CD14-positive monocyte (primary cell): ENCODE measurements at regions not wholly inside any gene's neighbourhood (a gene's known extent, or its start where the extent isn't known, plus 50 kb on each side); places are given as distances from the start of the nearest gene placed in this dataset.

Source experiments
- DNase-seq, 3 donors: peaks; one replicate each; pipeline ENCODE4 v3.0.0-alpha.2; 2011 to 2022
- H2AFZ ChIP-seq: 2 replicates; pipeline ENCODE4 v1.6.0; 2012; ENCODE audit warnings: mild to moderate bottlenecking, low read depth, low read length, inconsistent platforms; ENCODE audit not compliant: insufficient read depth, poor library complexity, severe bottlenecking
- H3K27ac ChIP-seq, 2 donors: 1 replicate in 1 of 2; 2 replicates in 1 of 2; pipeline ENCODE4 v1.5.1; 2012 to 2013; ENCODE audit warnings: low read length in 2 of 2, control low read depth in 1 of 2, inconsistent platforms in 1 of 2, low read depth in 1 of 2, mild to moderate bottlenecking in 1 of 2
- H3K27me3 ChIP-seq, 2 donors: one replicate each; pipeline versions ENCODE4 v1.6.0 to v1.6.1; 2011 to 2013; ENCODE audit warnings: low read length in 2 of 2; ENCODE audit not compliant: control insufficient read depth in 2 of 2, insufficient read depth in 2 of 2
- H3K36me3 ChIP-seq, 2 donors: replicated peaks in 1 of 2; 1 replicate in 1 of 2; 2 replicates in 1 of 2; pipeline versions ENCODE4 v1.5.1 to v1.6.1; 2012 to 2013; ENCODE audit warnings: low read length in 2 of 2, control low read depth in 1 of 2, inconsistent platforms in 1 of 2, mild to moderate bottlenecking in 1 of 2; ENCODE audit not compliant: insufficient read depth in 2 of 2, control insufficient read depth in 1 of 2
- H3K4me1 ChIP-seq, 2 donors: 1 replicate in 1 of 2; 2 replicates in 1 of 2; pipeline versions ENCODE4 v1.5.1 to v1.6.1; 2012 to 2013; ENCODE audit warnings: low read length in 2 of 2, control low read depth in 1 of 2, inconsistent platforms in 1 of 2, mild to moderate bottlenecking in 1 of 2, moderate library complexity in 1 of 2; ENCODE audit not compliant: insufficient read depth in 2 of 2, control insufficient read depth in 1 of 2
- H3K4me2 ChIP-seq: replicated peaks from 2 replicates; pipeline ENCODE3; 2012; ENCODE audit warnings: low read length, moderate library complexity, mild to moderate bottlenecking; ENCODE audit not compliant: poor library complexity, severe bottlenecking; ENCODE audit errors: extremely low read depth
- H3K4me3 ChIP-seq, 3 experiments: fragments of 200-600 bp in 1 of 3; sonication (generic) in 1 of 3; replicated peaks in 1 of 3; 1 replicate in 2 of 3; 2 replicates in 1 of 3; pipeline ENCODE4 v1.5.1; 2011 to 2013; ENCODE audit warnings: low read length in 3 of 3, mild to moderate bottlenecking in 3 of 3, control low read depth in 2 of 3, low read depth in 2 of 3, inconsistent platforms in 1 of 3, moderate library complexity in 1 of 3
- H3K79me2 ChIP-seq: 2 replicates; pipeline ENCODE4 v1.6.0; 2012; ENCODE audit warnings: mild to moderate bottlenecking, control low read depth, inconsistent platforms, low read length, moderate library complexity; ENCODE audit not compliant: insufficient read depth
- H3K9ac ChIP-seq: 2 replicates; pipeline ENCODE4 v1.6.0; 2017; ENCODE audit warnings: low read length, mild to moderate bottlenecking; ENCODE audit not compliant: insufficient read depth, poor library complexity, severe bottlenecking
- H3K9me3 ChIP-seq, 2 donors: replicated peaks in 1 of 2; 1 replicate in 1 of 2; 2 replicates in 1 of 2; pipeline versions ENCODE4 v1.5.1 to v1.6.1; 2012 to 2013; ENCODE audit warnings: low read length in 2 of 2, control low read depth in 1 of 2; ENCODE audit not compliant: control insufficient read depth in 1 of 2, insufficient read depth in 1 of 2
- H4K20me1 ChIP-seq: 2 replicates; pipeline ENCODE4 v1.6.0; 2012; ENCODE audit warnings: mild to moderate bottlenecking, low read length, control low read depth, moderate library complexity; ENCODE audit not compliant: insufficient read depth
- H3K27ac Mint-ChIP-seq, 7 donors: one replicate each; pipeline ENCODE4 v1.8.0; 2020; ENCODE audit warnings: mild to moderate bottlenecking in 7 of 7, mixed read lengths in 7 of 7, moderate library complexity in 6 of 7, inconsistent platforms in 2 of 7
- H3K27me3 Mint-ChIP-seq, 3 donors: one replicate each; pipeline ENCODE4 v1.8.0; 2021 to 2022; ENCODE audit warnings: low read depth in 3 of 3, mild to moderate bottlenecking in 3 of 3, mixed read lengths in 3 of 3, moderate library complexity in 3 of 3, inconsistent platforms in 1 of 3
- H3K36me3 Mint-ChIP-seq, 2 donors: one replicate each; pipeline ENCODE4 v1.8.0; 2020; ENCODE audit warnings: mixed read lengths in 2 of 2, inconsistent platforms in 1 of 2, mild to moderate bottlenecking in 1 of 2
- H3K4me1 Mint-ChIP-seq: one replicate; pipeline ENCODE4 v1.8.0; 2020; ENCODE audit warnings: mild to moderate bottlenecking, mixed read lengths
- H3K4me3 Mint-ChIP-seq, 2 donors: one replicate each; pipeline ENCODE4 v1.8.0; 2020; ENCODE audit warnings: mild to moderate bottlenecking in 2 of 2, mixed read lengths in 2 of 2, moderate library complexity in 1 of 2
- H3K9me3 Mint-ChIP-seq, 7 donors: one replicate each; pipeline ENCODE4 v1.8.0; 2020 to 2022; ENCODE audit warnings: mixed read lengths in 7 of 7, mild to moderate bottlenecking in 6 of 7, moderate library complexity in 6 of 7, inconsistent platforms in 2 of 7
- WGBS: methylation state at CpG from one replicate; pipeline ENCODE4 v1.1.5; 2013; ENCODE audit warnings: missing lambda C conversion rate; ENCODE audit not compliant: insufficient coverage; 5-methylcytosine and 5-hydroxymethylcytosine counted together
- intact Hi-C, 2 donors: fragments of 100-400 bp; cut with micrococcal nuclease; formaldehyde crosslinking; loops; one replicate each; pipeline versions ENCODE4 v1.15.0 to v1.15.1; 2023
- TF ChIP-seq, protein P1 (sequence below): fragments of 200-600 bp; IDR thresholded peaks from one replicate; pipeline ENCODE4 v1.8.0; 2022; ENCODE audit warnings: antibody characterized with exemption, mild to moderate bottlenecking

DNA sequence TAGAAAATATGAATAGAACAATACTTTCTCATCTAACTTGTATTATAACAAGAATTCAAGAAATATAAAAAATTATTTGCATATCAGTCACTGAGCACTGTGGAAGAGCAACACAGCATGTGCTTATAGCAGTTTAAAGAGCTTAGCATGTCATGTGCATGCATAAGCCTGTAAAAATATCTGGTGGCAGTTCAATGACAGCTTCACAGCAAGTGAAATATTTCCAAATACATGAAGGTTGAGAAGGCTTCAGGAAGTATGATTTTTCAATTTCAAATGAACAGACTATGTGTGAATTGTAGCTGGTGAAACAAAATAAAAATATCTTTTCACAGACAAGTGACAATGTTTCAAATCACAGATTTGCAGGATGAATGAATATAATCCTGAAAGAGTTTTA is 128.5 kb downstream of the PRDM9 start:
- Histone ChIP-seq H3K36me3 (no peaks in the 10 kb centered on the region), H3K79me2 (no peaks in the 10 kb centered on the region), H3K27ac (no peak overlapping the region), H3K4me2 (no peak overlapping the region), H3K4me1 (no peaks in the 10 kb centered on the region), H3K4me3 (no peak overlapping the region), H3K27me3 (no peaks in the 10 kb centered on the region), H3K9me3 (no peaks in the 10 kb centered on the region), H4K20me1 (no peaks in the 10 kb centered on the region), H2AFZ (no peak overlapping the region), H3K9ac (no peak overlapping the region)
- intact Hi-C loops, result no loop called here
- H3K36me3 Mint-ChIP-seq, result no peaks in the 10 kb centered on the region
- DNase-seq, result no peak
- TF ChIP-seq, protein P1, sequence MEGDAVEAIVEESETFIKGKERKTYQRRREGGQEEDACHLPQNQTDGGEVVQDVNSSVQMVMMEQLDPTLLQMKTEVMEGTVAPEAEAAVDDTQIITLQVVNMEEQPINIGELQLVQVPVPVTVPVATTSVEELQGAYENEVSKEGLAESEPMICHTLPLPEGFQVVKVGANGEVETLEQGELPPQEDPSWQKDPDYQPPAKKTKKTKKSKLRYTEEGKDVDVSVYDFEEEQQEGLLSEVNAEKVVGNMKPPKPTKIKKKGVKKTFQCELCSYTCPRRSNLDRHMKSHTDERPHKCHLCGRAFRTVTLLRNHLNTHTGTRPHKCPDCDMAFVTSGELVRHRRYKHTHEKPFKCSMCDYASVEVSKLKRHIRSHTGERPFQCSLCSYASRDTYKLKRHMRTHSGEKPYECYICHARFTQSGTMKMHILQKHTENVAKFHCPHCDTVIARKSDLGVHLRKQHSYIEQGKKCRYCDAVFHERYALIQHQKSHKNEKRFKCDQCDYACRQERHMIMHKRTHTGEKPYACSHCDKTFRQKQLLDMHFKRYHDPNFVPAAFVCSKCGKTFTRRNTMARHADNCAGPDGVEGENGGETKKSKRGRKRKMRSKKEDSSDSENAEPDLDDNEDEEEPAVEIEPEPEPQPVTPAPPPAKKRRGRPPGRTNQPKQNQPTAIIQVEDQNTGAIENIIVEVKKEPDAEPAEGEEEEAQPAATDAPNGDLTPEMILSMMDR, result no peak
- H3K27me3 Mint-ChIP-seq, result peaks cover 0 to 2% (median 0%) of the 10 kb centered on the region in 3 donors
- H3K9me3 Mint-ChIP-seq, result peaks cover 0 to 8% (median 2%) of the 10 kb centered on the region in 7 donors
- H3K4me3 Mint-ChIP-seq, result no peak overlapping the region
- no peak overlapping the region for H3K27ac Mint-ChIP-seq
- no peaks in the 10 kb centered on the region for H3K4me1 Mint-ChIP-seq

DNA sequence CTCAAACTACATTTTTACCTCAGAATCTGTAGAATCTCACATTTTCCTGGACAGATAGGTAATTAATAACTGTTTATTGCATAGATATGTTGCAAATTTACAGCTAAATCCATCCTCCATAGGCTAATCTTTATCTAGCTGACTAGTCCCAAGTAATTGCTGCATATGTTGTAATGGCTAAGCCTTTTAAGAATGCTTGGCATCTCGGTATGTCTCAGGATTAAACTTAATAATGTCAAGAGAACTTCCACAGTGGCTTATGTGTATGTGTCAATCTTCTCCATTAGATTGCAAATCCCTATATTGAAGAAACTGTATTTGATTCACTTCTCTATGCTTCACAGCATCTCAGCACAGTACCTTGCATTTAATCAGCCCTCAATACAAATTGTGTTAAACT is 131.9 kb downstream of the PRDM9 start:
- H3K4me3 ChIP-seq, result no peak overlapping the region
- no peak overlapping the region for H3K27ac ChIP-seq
- WGBS, result no CpG with 5 or more reads among the region's 1 CpG
- TF ChIP-seq, protein P1, result no peak
- no peaks in the 10 kb centered on the region for H3K79me2 ChIP-seq
- H3K4me1 ChIP-seq, result no peaks in the 10 kb centered on the region
- Mint-ChIP-seq H3K27me3 (peaks cover 0 to 2% (median 0%) of the 10 kb centered on the region in 3 donors), H3K4me1 (no peaks in the 10 kb centered on the region), H3K27ac (no peak overlapping the region), H3K4me3 (no peak overlapping the region), H3K36me3 (no peaks in the 10 kb centered on the region), H3K9me3 (peaks cover 0 to 9% (median 4%) of the 10 kb centered on the region in 7 donors)
- H4K20me1 ChIP-seq, result no peaks in the 10 kb centered on the region
- no peaks in the 10 kb centered on the region for H3K36me3 ChIP-seq
- no peak for DNase-seq
- no peak overlapping the region for H3K9ac ChIP-seq
- intact Hi-C loops, result no loop called here
- no peak overlapping the region for H2AFZ ChIP-seq
- H3K9me3 ChIP-seq, result no peaks in the 10 kb centered on the region
- no peak overlapping the region for H3K4me2 ChIP-seq
- H3K27me3 ChIP-seq, result no peaks in the 10 kb centered on the region
